GM12892 (cell line): ENCODE measurements at regions not wholly inside any gene's neighbourhood (a gene's known extent, or its start where the extent isn't known, plus 50 kb on each side); places are given as distances from the start of the nearest gene placed in this dataset.

Experiments used
- POLR2A ChIP-seq: IDR thresholded peaks from 2 replicates; pipeline ENCODE4 v1.6.1; 2011; ENCODE audit warnings: low read depth, low read length, control low read depth
- POLR2AphosphoS5 ChIP-seq: IDR thresholded peaks from 2 replicates; pipeline ENCODE4 v1.6.1; 2011; ENCODE audit warnings: low read depth, low read length, control low read depth

DNA sequence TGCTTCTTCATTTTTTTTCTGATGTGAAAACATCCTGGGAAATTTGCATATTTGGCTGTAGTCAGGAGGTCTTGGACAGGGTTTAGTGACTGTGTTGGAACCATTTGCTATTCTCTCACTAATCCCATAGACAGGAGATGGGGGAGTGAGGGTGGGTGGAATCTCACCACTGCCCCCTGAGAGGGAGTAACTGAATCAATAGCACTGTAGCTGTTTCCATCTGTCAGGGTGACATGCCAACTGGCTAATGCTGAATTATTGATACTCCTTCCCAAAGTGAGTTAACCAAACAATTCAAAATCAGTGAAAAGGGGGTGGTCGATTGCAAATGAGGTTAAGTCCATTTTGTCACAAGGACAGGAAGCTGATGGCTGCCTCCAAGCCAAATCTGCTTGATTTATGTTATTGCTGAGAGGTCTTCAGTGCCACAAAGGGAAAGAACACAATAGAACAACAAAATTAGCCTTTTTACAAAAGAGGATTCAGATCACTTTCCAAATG is 55.1 kb upstream of the B3GAT2 start:
- TF ChIP-seq POLR2A (no peak), POLR2AphosphoS5 (no peak)
